ENCODE measurements at regions not wholly inside any gene's neighbourhood (a gene's known extent, or its start where the extent isn't known, plus 50 kb on each side); places are given as distances from the start of the nearest gene placed in this dataset.

- DNase-seq (ENCODE audit: low spot score) = no peak
Observed at GRCh38 chr5:120413686-120414085, 50.4 kb upstream of the PRR16 start.
